ENCODE measurements at regions not wholly inside any gene's neighbourhood (a gene's known extent, or its start where the extent isn't known, plus 50 kb on each side); places are given as distances from the start of the nearest gene placed in this dataset.

GRCh38 chr3:87987952-87988351 is 70.9 kb downstream of the CGGBP1 start:
- no peaks in the 10 kb centered on the region for H3K9me3 Mint-ChIP-seq (ENCODE audit: low read depth)
- DNase-seq (ENCODE audit: low spot score): no peak

GRCh38 chr3:87982421-87982820 is 76.4 kb downstream of the CGGBP1 start:
- no peaks in the 10 kb centered on the region for H3K36me3 Mint-ChIP-seq (ENCODE audit: low read depth)
- no peak for TF ChIP-seq CTCF (IDR thresholded peaks at IDR 0.05)
- H3K27ac Mint-ChIP-seq (ENCODE audit: unreplicated experiment): no peak overlapping the region
- no peaks in the 10 kb centered on the region for H3K4me1 Mint-ChIP-seq (ENCODE audit: low read depth)
- H3K9me3 Mint-ChIP-seq (ENCODE audit: low read depth): peaks cover 2% of the 10 kb centered on the region
- no peak for DNase-seq (ENCODE audit: low spot score)
- peaks cover 11% of the 10 kb centered on the region for H3K27me3 Mint-ChIP-seq (ENCODE audit: low read depth)
- H3K4me3 Mint-ChIP-seq (ENCODE audit: unreplicated experiment): no peak overlapping the region

More at GRCh38 chr3:87987952-87988351, 70.9 kb downstream of the CGGBP1 start:
- H3K4me1 Mint-ChIP-seq (ENCODE audit: low read depth): no peaks in the 10 kb centered on the region
- no peak overlapping the region for H3K27ac Mint-ChIP-seq (ENCODE audit: unreplicated experiment)
- no peaks in the 10 kb centered on the region for H3K36me3 Mint-ChIP-seq (ENCODE audit: low read depth)
- H3K27me3 Mint-ChIP-seq (ENCODE audit: low read depth): peaks cover 16% of the 10 kb centered on the region
- H3K4me3 Mint-ChIP-seq (ENCODE audit: unreplicated experiment): no peak overlapping the region
- TF ChIP-seq CTCF (IDR thresholded peaks at IDR 0.05): no peak

GRCh38 chr3:87979527-87979926 is 79.3 kb downstream of the CGGBP1 start:
- no peak overlapping the region for H3K4me3 Mint-ChIP-seq (ENCODE audit: unreplicated experiment)
- DNase-seq (ENCODE audit: low spot score): no peak
- H3K4me1 Mint-ChIP-seq (ENCODE audit: low read depth): no peaks in the 10 kb centered on the region
- H3K9me3 Mint-ChIP-seq (ENCODE audit: low read depth): peaks cover 2% of the 10 kb centered on the region
- no peaks in the 10 kb centered on the region for H3K36me3 Mint-ChIP-seq (ENCODE audit: low read depth)
- H3K27ac Mint-ChIP-seq (ENCODE audit: unreplicated experiment): no peak overlapping the region
- H3K27me3 Mint-ChIP-seq (ENCODE audit: low read depth): peaks cover 9% of the 10 kb centered on the region
- TF ChIP-seq CTCF (IDR thresholded peaks at IDR 0.05): no peak

- H3K4me3 Mint-ChIP-seq (ENCODE audit: unreplicated experiment): no peak overlapping the region
- H3K27me3 Mint-ChIP-seq (ENCODE audit: low read depth): peaks cover 11% of the 10 kb centered on the region
- no peaks in the 10 kb centered on the region for H3K4me1 Mint-ChIP-seq (ENCODE audit: low read depth)
- no peak for DNase-seq (ENCODE audit: low spot score)
- TF ChIP-seq CTCF (IDR thresholded peaks at IDR 0.05): no peak
- H3K9me3 Mint-ChIP-seq (ENCODE audit: low read depth): peaks cover 2% of the 10 kb centered on the region
- no peak overlapping the region for H3K27ac Mint-ChIP-seq (ENCODE audit: unreplicated experiment)
- no peaks in the 10 kb centered on the region for H3K36me3 Mint-ChIP-seq (ENCODE audit: low read depth)
These were observed 81.0 kb downstream of the CGGBP1 start for GRCh38 chr3:87977765-87978164.

- H3K4me1 Mint-ChIP-seq (ENCODE audit: low read depth): no peaks in the 10 kb centered on the region
- H3K9me3 Mint-ChIP-seq (ENCODE audit: low read depth): peaks cover 2% of the 10 kb centered on the region
- no peak overlapping the region for H3K27ac Mint-ChIP-seq (ENCODE audit: unreplicated experiment)
- H3K27me3 Mint-ChIP-seq (ENCODE audit: low read depth): peaks cover 19% of the 10 kb centered on the region
- TF ChIP-seq CTCF (IDR thresholded peaks at IDR 0.05): no peak
- no peak for DNase-seq (ENCODE audit: low spot score)
- no peak overlapping the region for H3K4me3 Mint-ChIP-seq (ENCODE audit: unreplicated experiment)
- H3K36me3 Mint-ChIP-seq (ENCODE audit: low read depth): no peaks in the 10 kb centered on the region
These were observed 83.1 kb downstream of the CGGBP1 start for GRCh38 chr3:87975716-87976115.

All from chondrocyte (in vitro differentiated cells).